ENCODE measurements at regions not wholly inside any gene's neighbourhood (a gene's known extent, or its start where the extent isn't known, plus 50 kb on each side); places are given as distances from the start of the nearest gene placed in this dataset.

DNA sequence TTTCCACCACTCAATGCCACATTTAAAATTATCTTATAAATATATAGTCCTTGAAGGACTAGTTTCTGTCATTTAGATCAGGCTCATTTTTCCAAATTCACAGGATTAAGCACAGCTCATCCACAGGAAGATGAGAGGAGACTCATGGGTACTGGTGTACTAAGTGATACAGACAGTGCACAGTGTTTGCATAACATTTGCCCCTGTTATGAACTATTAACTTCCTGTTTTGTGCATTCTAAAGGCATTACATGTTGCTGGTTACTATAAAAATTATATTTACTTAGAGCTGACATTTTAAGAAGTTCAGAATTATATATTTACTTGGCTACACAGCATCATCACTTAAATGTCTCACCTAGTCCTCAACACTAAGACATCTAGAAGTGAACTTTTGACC, 772.0 kb downstream of the TECRL start:
- TF ChIP-seq, protein P1, sequence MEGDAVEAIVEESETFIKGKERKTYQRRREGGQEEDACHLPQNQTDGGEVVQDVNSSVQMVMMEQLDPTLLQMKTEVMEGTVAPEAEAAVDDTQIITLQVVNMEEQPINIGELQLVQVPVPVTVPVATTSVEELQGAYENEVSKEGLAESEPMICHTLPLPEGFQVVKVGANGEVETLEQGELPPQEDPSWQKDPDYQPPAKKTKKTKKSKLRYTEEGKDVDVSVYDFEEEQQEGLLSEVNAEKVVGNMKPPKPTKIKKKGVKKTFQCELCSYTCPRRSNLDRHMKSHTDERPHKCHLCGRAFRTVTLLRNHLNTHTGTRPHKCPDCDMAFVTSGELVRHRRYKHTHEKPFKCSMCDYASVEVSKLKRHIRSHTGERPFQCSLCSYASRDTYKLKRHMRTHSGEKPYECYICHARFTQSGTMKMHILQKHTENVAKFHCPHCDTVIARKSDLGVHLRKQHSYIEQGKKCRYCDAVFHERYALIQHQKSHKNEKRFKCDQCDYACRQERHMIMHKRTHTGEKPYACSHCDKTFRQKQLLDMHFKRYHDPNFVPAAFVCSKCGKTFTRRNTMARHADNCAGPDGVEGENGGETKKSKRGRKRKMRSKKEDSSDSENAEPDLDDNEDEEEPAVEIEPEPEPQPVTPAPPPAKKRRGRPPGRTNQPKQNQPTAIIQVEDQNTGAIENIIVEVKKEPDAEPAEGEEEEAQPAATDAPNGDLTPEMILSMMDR (IDR thresholded peaks at IDR 0.05): no peak
- TF ChIP-seq POLR2A (IDR thresholded peaks at IDR 0.05): no peak
